ENCODE measurements at regions not wholly inside any gene's neighbourhood (a gene's known extent, or its start where the extent isn't known, plus 50 kb on each side); places are given as distances from the start of the nearest gene placed in this dataset.

GRCh38 chr10:20958225-20958624 lies 61.1 kb upstream of the NEBL start:
- H3K27me3 ChIP-seq = no peaks in the 10 kb centered on the region
- ATAC-seq (no peak), DNase-seq (no peak)
- no peak overlapping the region for H3K4me3 ChIP-seq
- 84 to 87% methylated on average over 4 of the region's 4 CpGs for WGBS, 2 donors
- TF ChIP-seq CTCF (IDR thresholded peaks at IDR 0.05) (no peak), POLR2A (IDR thresholded peaks at IDR 0.05) (no peak)
- H3K4me1 ChIP-seq = no peaks in the 10 kb centered on the region
- no peak overlapping the region for H3K27ac ChIP-seq
- H3K36me3 ChIP-seq (replicated peaks in 1 of 2; ENCODE audit: insufficient read depth in 1 of 2, low read depth in 2 of 2) = no peaks in the 10 kb centered on the region
- intact Hi-C loops (cut with DNase I) = no loop called here
- no peaks in the 10 kb centered on the region for H3K9me3 ChIP-seq

- Histone ChIP-seq H3K9me3 (no peaks in the 10 kb centered on the region), H3K4me1 (no peaks in the 10 kb centered on the region), H3K27ac (no peak overlapping the region), H3K4me3 (no peak overlapping the region), H3K36me3 (replicated peaks in 1 of 2; ENCODE audit: insufficient read depth in 1 of 2, low read depth in 2 of 2) (no peaks in the 10 kb centered on the region), H3K27me3 (no peaks in the 10 kb centered on the region)
- ATAC-seq (no peak), DNase-seq (no peak)
- intact Hi-C loops (cut with DNase I) = no loop called here
- TF ChIP-seq CTCF (IDR thresholded peaks at IDR 0.05) (no peak), POLR2A (IDR thresholded peaks at IDR 0.05) (no peak)
- WGBS, 2 donors = 40 to 51% methylated on average over 2 of the region's 2 CpGs
Observed at GRCh38 chr10:20957744-20958143, 60.6 kb upstream of the NEBL start.

- 78 to 87% methylated on average over 3 of the region's 3 CpGs for WGBS, 2 donors
- intact Hi-C loops (cut with DNase I) = no loop called here
- no peak for DNase-seq
- no peaks in the 10 kb centered on the region for H3K4me1 ChIP-seq
- ATAC-seq = no peak
- H3K27me3 ChIP-seq = no peaks in the 10 kb centered on the region
- no peaks in the 10 kb centered on the region for H3K36me3 ChIP-seq (replicated peaks in 1 of 2; ENCODE audit: insufficient read depth in 1 of 2, low read depth in 2 of 2)
- no peak overlapping the region for H3K4me3 ChIP-seq
- no peaks in the 10 kb centered on the region for H3K9me3 ChIP-seq
- TF ChIP-seq CTCF (IDR thresholded peaks at IDR 0.05) (no peak), POLR2A (IDR thresholded peaks at IDR 0.05) (no peak)
- no peak overlapping the region for H3K27ac ChIP-seq
Observed at GRCh38 chr10:20956843-20957242, 59.7 kb upstream of the NEBL start.

GRCh38 chr10:20955355-20955893 lies 58.3 kb upstream of the NEBL start:
- DNase-seq = no peak
- Histone ChIP-seq H3K4me3 (no peak overlapping the region), H3K36me3 (replicated peaks in 1 of 2; ENCODE audit: insufficient read depth in 1 of 2, low read depth in 2 of 2) (no peaks in the 10 kb centered on the region), H3K9me3 (no peaks in the 10 kb centered on the region), H3K4me1 (no peaks in the 10 kb centered on the region), H3K27ac (no peak overlapping the region), H3K27me3 (no peaks in the 10 kb centered on the region)
- no peak for ATAC-seq
- intact Hi-C loops (cut with DNase I) = no loop called here
- WGBS, 2 donors = 52 to 74% methylated on average over 1 of the region's 1 CpG
- TF ChIP-seq CTCF (IDR thresholded peaks at IDR 0.05) (no peak), POLR2A (IDR thresholded peaks at IDR 0.05) (no peak)

- no peak overlapping the region for H3K4me3 ChIP-seq
- TF ChIP-seq CTCF (IDR thresholded peaks at IDR 0.05) = no peak
- no peak for TF ChIP-seq POLR2A (IDR thresholded peaks at IDR 0.05)
- ATAC-seq (no peak), DNase-seq (no peak)
- WGBS, 2 donors = 85 to 95% methylated on average over 4 to 5 of the region's 5 CpGs
- intact Hi-C loops (cut with DNase I) = no loop called here
- no peaks in the 10 kb centered on the region for H3K27me3 ChIP-seq
- H3K36me3 ChIP-seq (replicated peaks in 1 of 2; ENCODE audit: insufficient read depth in 1 of 2, low read depth in 2 of 2) = no peaks in the 10 kb centered on the region
- H3K27ac ChIP-seq = no peak overlapping the region
- no peaks in the 10 kb centered on the region for H3K9me3 ChIP-seq
- H3K4me1 ChIP-seq = no peaks in the 10 kb centered on the region
Observed at GRCh38 chr10:20954519-20954918, 57.4 kb upstream of the NEBL start.
